HG02852 (cell line): ENCODE measurements at regions not wholly inside any gene's neighbourhood (a gene's known extent, or its start where the extent isn't known, plus 50 kb on each side); places are given as distances from the start of the nearest gene placed in this dataset.

ENCODE experiments used
- ATAC-seq: cut with Tn5 transposase; IDR thresholded peaks from one replicate; pipeline ENCODE4 v1.9.1; 2021; ENCODE audit warnings: mild to moderate bottlenecking, moderate library complexity; ENCODE audit not compliant: unreplicated experiment

DNA sequence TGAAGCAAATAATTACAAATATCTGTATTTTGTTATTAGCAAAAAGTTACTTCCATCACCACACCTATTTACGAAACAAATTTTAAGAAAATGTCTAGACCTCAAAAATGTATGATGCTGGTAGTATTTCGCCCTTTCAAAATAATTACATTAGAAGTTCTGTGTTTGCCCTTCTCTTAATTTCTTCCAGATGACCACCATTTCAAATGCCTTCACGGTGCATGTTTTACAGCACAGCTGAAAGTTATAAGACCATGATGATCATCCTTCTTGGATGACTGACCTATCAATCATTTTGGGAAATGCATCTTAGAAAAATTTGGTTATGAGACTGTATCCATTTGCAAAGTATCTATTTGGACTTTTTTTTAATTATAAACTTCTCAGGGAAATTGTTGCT, 390.8 kb downstream of the SLITRK6 start:
- ATAC-seq: no peak

- no peak for ATAC-seq
Measured at GRCh38 chr13:85406269-85406975, 392.8 kb downstream of the SLITRK6 start.

- no peak for ATAC-seq
Measured at GRCh38 chr13:85405316-85405897, 393.8 kb downstream of the SLITRK6 start.

DNA sequence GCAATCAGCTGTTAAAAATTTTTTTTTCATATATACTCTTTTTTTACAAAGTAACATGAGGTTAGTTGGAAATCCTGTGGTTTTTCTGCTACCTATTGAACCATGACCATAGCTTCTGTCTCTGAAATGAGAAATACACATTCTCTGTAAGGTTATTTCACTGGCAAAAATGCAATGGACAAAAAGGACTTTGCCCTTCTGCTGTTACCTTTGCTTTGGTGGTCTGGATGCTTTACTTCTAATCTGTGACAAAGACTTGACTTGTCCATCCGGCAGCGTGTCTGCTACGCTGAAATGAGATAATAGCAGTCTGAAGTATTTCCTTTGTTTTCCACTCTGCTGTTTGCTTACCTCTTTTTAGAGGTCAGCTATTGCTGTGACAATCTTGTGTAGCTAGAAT, 412.8 kb downstream of the SLITRK6 start:
- ATAC-seq: no peak

DNA sequence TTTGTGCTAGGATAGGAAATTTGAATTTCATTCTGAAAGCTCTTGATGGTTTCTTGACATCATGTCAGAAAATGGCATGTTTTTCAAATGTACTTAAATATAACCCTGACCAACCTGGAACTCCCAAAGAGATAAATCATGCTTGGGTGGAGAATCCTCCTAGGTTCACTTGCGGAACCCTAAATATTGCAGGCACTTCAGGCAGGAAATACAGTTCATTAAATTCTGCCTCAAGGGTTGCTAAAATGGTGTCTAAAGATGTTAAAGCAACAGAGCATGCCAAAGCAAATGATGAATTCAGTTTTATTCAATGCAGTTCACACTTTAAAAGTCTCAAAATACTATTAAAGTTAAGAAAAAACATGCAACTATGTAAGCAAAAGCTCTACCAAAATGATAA, 415.9 kb downstream of the SLITRK6 start:
- no peak for ATAC-seq

DNA sequence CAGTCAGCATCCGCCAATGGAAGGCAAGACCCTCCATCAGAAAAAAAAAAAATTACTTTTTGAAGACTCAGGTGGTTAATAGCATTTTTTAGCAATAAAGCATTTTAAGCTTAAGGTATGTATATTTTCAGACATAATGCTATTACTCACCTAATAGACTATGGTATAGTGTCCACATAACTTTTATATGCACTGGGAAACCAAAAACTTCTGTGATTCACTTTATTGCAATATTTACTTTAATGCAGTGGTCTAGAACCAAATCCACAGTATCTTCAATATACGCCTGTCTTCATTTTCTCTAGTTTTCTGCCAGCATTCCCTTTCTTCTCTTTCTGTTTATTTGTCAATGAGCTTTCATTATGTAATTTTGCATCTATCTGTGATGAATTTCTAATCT, 418.1 kb downstream of the SLITRK6 start:
- no peak for ATAC-seq

GRCh38 chr13:85379991-85380390, 419.2 kb downstream of the SLITRK6 start:
- ATAC-seq: no peak

GRCh38 chr13:85379433-85379832, 419.8 kb downstream of the SLITRK6 start:
- ATAC-seq: no peak

- ATAC-seq: no peak
Measured at GRCh38 chr13:85377783-85378182, 421.4 kb downstream of the SLITRK6 start.

GRCh38 chr13:85373322-85373721, 425.9 kb downstream of the SLITRK6 start:
- ATAC-seq: no peak

DNA sequence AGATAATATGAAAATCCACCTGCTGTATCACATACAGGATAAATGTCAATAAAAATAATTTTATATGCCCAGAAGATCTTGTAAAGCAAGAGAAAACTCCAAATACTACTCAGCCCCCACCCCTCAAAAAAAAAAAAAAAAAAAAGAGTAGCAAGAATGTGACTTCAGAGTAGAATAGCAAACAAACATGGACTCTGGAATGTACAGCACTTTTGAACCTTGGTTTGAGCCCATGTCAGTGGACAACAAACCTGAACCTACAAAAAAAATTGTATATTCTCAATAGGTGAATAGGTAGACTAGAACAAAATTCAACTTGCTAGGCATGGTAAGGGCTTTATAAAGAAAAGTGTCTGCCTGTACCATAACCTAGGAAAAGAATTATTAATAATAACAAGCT, 428.0 kb downstream of the SLITRK6 start:
- no peak for ATAC-seq

GRCh38 chr13:85368686-85369085, 430.5 kb downstream of the SLITRK6 start:
- ATAC-seq: no peak

DNA sequence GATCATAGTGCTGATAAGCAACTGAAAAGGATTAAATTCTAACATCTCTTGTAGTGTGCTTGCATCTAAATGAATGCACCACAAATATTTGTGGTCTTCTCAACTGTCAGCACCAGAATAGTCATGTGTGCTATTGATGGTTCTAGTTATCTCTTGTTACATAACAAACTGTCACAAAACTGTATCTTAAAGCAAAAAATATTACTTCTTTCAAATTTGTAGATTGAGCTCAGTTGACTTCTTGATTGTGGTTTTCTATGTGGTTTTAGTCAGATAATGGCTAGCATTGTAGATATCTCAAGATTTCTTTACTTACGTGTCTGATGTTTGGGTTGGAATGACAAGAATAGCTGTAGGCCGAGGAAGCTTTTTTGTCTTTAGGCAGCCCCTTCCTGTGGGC, 431.3 kb downstream of the SLITRK6 start:
- no peak for ATAC-seq

DNA sequence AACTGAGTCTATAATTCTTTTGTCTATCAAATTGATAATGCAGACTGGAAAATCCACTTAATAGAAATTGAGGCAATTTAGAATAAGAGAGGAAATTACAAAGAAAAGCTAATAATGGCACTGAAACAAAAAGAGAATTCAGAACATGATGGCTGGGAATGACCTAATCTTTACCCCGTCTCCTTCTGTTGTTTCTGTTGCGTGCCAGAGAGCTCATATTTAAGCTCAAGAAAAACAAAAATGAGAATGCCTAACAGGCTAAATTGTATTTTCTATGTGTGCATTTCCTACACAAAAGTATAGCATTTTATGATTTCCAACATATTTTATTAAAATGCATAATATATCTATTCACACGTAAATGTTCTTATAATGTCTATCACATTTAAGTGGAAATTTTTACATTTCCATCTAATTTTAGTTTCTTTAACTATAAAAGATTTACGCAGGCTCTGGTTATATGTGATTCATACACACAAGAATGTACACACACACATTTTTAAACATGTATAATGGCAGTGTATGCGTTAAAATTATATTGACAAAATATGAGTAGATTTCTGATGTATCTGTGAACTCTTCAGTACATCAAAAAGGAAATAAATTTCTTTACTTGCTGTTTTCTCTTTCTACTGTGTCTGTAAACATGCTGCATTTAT, 432.3 kb downstream of the SLITRK6 start:
- ATAC-seq: no peak

DNA sequence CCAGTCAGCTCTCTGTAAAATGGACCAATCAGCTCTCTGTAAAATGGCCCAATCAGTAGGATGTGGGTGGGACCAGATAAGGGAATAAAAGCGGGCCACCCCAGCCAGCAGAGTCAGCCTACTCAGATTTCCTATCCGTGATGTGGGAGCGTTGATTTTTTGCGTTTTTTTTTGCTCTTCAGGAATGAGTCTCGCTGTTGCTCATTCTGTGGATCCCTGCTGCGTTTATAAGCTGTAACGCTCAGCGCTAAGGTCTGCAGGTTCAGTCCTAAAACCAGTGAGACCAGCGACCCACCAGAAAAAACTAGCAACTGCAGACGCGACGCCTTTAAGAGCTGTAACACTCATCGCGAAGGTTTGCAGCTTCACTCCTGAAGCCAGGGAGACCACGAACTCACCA, 435.7 kb downstream of the SLITRK6 start:
- ATAC-seq: no peak

DNA sequence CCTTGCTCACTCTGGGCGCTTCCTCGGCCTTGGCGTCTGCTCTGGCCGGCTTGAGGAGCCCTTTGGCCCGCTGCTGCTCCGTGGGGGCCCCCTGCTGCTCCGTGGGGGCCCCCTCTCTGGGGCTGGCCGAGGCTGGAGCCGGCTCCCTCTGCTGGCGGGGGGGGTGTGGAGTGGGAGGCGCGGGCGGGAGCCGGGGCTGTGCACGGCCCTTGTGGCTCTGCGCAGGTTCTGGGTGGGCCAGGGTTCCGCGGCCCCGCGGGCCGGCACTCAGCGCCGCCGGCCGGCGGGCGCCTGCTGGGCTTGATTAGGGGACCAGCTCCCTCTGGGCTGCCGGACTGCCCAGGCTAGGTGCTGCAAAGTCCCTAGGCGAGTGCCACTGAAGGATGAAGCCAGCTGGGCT, 436.2 kb downstream of the SLITRK6 start:
- ATAC-seq: no peak

GRCh38 chr13:85347251-85347650, 452.0 kb downstream of the SLITRK6 start:
- no peak for ATAC-seq

DNA sequence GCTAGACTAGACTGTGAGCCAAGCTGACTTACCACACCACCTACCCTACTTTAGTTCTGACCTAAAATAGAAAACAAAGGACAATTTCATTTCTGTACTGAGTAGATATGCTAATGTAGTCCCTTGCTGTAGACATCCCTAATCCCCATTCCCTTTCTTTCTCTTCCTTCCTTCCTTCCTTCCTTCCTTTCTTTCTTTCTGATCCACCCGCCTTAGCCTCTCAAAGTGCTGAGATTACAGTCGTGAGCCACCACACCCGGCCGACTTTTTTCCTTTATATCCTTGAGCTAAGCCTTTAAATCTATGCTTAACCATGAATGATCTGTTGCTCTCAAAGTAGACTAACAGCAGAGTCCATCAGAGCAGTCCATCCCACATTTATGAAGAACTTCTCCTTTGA, 465.0 kb downstream of the SLITRK6 start:
- no peak for ATAC-seq

DNA sequence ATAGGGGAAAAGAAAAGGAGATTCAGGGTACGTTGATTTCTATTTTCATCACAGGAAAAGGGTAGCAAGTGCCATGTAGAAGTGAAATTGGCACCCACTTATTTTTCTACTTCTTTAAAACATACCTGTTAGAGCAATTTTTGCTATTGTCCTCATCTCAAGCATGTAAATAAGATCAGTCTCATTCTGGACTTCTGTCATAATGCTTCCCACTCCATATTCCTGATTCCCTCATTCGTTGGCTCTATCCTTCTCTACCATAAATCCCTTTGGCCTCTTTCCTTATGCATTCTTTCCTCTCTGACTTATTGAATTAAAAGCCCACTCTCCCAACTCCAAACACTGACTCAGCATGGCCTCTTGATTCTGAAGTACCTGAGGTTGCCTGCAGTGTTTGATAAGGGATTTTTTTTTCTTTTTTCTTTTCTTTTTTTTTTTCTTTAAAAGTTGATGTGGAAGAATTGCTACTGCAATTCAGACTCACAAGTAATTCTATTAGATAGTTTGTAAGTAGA, 465.7 kb downstream of the SLITRK6 start:
- no peak for ATAC-seq

DNA sequence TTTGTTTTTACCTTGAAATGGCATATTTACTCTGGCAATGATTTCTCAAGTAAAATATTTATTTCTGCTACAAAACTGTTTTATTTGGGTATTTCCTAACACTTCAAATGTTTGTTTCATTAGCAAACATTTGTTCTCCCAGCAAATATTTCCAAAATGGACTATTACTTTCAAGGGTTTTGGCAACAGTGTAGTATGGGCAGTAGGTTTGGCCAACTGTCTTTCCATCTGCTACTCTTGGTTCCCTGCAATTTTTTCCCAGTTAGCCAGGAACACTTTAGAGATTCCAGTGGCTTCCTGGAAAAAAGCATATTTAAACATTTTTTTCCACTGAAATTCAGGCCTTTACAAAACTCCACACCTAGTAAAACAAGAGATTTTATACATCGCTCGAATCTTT, 466.6 kb downstream of the SLITRK6 start:
- ATAC-seq: no peak

- no peak for ATAC-seq
Measured at GRCh38 chr13:85321734-85322133, 477.5 kb downstream of the SLITRK6 start.

GRCh38 chr13:85317781-85318180, 481.4 kb downstream of the SLITRK6 start:
- no peak for ATAC-seq
